Tibial nerve (tissue), 4 donors: ENCODE measurements at regions not wholly inside any gene's neighbourhood (a gene's known extent, or its start where the extent isn't known, plus 50 kb on each side); places are given as distances from the start of the nearest gene placed in this dataset.
"Not testable (repeated sequence)": the region's sequence is repeated elsewhere in the genome, so short reads cannot be mapped to it uniquely, and the experiment has no call there.

Source experiments
- DNase-seq, 2 donors: peaks; one replicate each; pipeline ENCODE4 v3.0.0-alpha.2; 2019; ENCODE audit warnings: low spot score in 2 of 2
- H3K27ac ChIP-seq, 4 donors: fragments of 200-600 bp; sonication (generic) in 3 of 4; one replicate each; pipeline ENCODE4 v1.5.1; 2017 to 2019; ENCODE audit warnings: mild to moderate bottlenecking in 1 of 4
- H3K27me3 ChIP-seq, 2 donors: fragments of 200-600 bp; sonication (generic) in 1 of 2; one replicate each; pipeline versions ENCODE4 v1.5.1 to v1.6.0; 2017 to 2019
- H3K36me3 ChIP-seq, 3 donors: fragments of 200-600 bp; sonication (generic); one replicate each; pipeline ENCODE4 v1.5.1; 2018 to 2019
- H3K4me1 ChIP-seq, 4 donors: fragments of 200-600 bp; sonication (generic) in 3 of 4; one replicate each; pipeline ENCODE4 v1.5.1; 2017 to 2019
- H3K4me3 ChIP-seq, 4 donors: fragments of 200-600 bp; sonication (generic) in 3 of 4; one replicate each; pipeline ENCODE4 v1.5.1; 2017 to 2019; ENCODE audit warnings: mild to moderate bottlenecking in 1 of 4, moderate library complexity in 1 of 4
- H3K9me3 ChIP-seq, 4 donors: fragments of 200-600 bp; sonication (generic) in 3 of 4; one replicate each; pipeline ENCODE4 v1.5.1; 2017 to 2019
- CTCF ChIP-seq, 5 experiments: fragments of 200-600 bp in 3 of 5; fragments of 450-650 bp in 2 of 5; sonication (generic) in 3 of 5; IDR thresholded peaks; one replicate each; pipeline ENCODE4 v1.5.1; 2016 to 2019; ENCODE audit warnings: antibody characterized with exemption in 5 of 5, mild to moderate bottlenecking in 3 of 5, moderate library complexity in 2 of 5
- EP300 ChIP-seq, 2 donors: sonication (generic); formaldehyde crosslinking; IDR thresholded peaks; one replicate each; pipeline ENCODE4 v1.6.1; 2017; ENCODE audit warnings: antibody characterized with exemption in 2 of 2, mild to moderate bottlenecking in 1 of 2
- POLR2A ChIP-seq, 2 donors: fragments of 450-650 bp; IDR thresholded peaks; one replicate each; pipeline ENCODE4 v1.6.1; 2017; ENCODE audit warnings: antibody characterized with exemption in 2 of 2, mild to moderate bottlenecking in 2 of 2, moderate library complexity in 2 of 2
- WGBS, 2 donors: methylation state at CpG; one replicate each; pipeline ENCODE4 v1.1.5; 2018; 5-methylcytosine and 5-hydroxymethylcytosine counted together

GRCh38 chr7:20083781-20084180 lies 133.4 kb downstream of the MACC1 start:
- Histone ChIP-seq H3K9me3 (no peaks in the 10 kb centered on the region), H3K27me3 (no peaks in the 10 kb centered on the region), H3K36me3 (no peaks in the 10 kb centered on the region), H3K4me1 (no peaks in the 10 kb centered on the region), H3K27ac (no peak overlapping the region), H3K4me3 (no peak overlapping the region)
- WGBS, 2 donors = 76 to 83% methylated on average over 1 of the region's 1 CpG
- no peak for DNase-seq
- TF ChIP-seq EP300 (IDR thresholded peaks at IDR 0.05) (no peak), CTCF (IDR thresholded peaks at IDR 0.05) (no peak), POLR2A (IDR thresholded peaks at IDR 0.05) (no peak)

GRCh38 chr7:20079080-20079479 lies 138.1 kb downstream of the MACC1 start:
- TF ChIP-seq EP300 (IDR thresholded peaks at IDR 0.05) (no peak), POLR2A (IDR thresholded peaks at IDR 0.05) (no peak), CTCF (IDR thresholded peaks at IDR 0.05) (no peak)
- Histone ChIP-seq H3K27ac (no peak overlapping the region), H3K4me3 (no peak overlapping the region), H3K36me3 (no peaks in the 10 kb centered on the region), H3K27me3 (no peaks in the 10 kb centered on the region), H3K9me3 (no peaks in the 10 kb centered on the region), H3K4me1 (peaks cover 0 to 4% (median 0%) of the 10 kb centered on the region in 4 donors)
- no peak for DNase-seq

GRCh38 chr7:20076835-20077234 lies 140.3 kb downstream of the MACC1 start:
- Histone ChIP-seq H3K36me3 (no peaks in the 10 kb centered on the region), H3K4me3 (no peak overlapping the region), H3K9me3 (no peaks in the 10 kb centered on the region), H3K27me3 (no peaks in the 10 kb centered on the region), H3K4me1 (peaks cover 0 to 4% (median 0%) of the 10 kb centered on the region in 4 donors), H3K27ac (no peak overlapping the region)
- TF ChIP-seq POLR2A (IDR thresholded peaks at IDR 0.05) (no peak), CTCF (IDR thresholded peaks at IDR 0.05) (no peak), EP300 (IDR thresholded peaks at IDR 0.05) (no peak)
- DNase-seq = no peak
- WGBS, 2 donors = 93 to 94% methylated on average over 2 of the region's 2 CpGs

GRCh38 chr7:20075992-20076820 lies 141.0 kb downstream of the MACC1 start:
- 59 to 68% methylated on average over 4 of the region's 4 CpGs for WGBS, 2 donors
- Histone ChIP-seq H3K27ac (no peak overlapping the region), H3K4me1 (peaks cover 0 to 4% (median 0%) of the 10 kb centered on the region in 4 donors), H3K9me3 (no peaks in the 10 kb centered on the region), H3K27me3 (no peaks in the 10 kb centered on the region), H3K36me3 (no peaks in the 10 kb centered on the region), H3K4me3 (no peak overlapping the region)
- TF ChIP-seq CTCF (IDR thresholded peaks at IDR 0.05) = no peak
- TF ChIP-seq POLR2A (IDR thresholded peaks at IDR 0.05) = no peak
- no peak for TF ChIP-seq EP300 (IDR thresholded peaks at IDR 0.05)
- DNase-seq = no peak

GRCh38 chr7:20075440-20075839 lies 141.7 kb downstream of the MACC1 start:
- 93% methylated on average over 5 of the region's 5 CpGs for WGBS, 2 donors
- Histone ChIP-seq H3K4me3 (no peak overlapping the region), H3K27me3 (no peaks in the 10 kb centered on the region), H3K9me3 (no peaks in the 10 kb centered on the region), H3K4me1 (peaks cover 0 to 4% (median 0%) of the 10 kb centered on the region in 4 donors), H3K27ac (no peak overlapping the region), H3K36me3 (no peaks in the 10 kb centered on the region)
- DNase-seq = no peak
- TF ChIP-seq EP300 (IDR thresholded peaks at IDR 0.05) = no peak
- no peak for TF ChIP-seq POLR2A (IDR thresholded peaks at IDR 0.05)
- TF ChIP-seq CTCF (IDR thresholded peaks at IDR 0.05) = no peak

- WGBS, 2 donors = 80 to 94% methylated on average over 3 to 5 of the region's 5 CpGs
- not testable (repeated sequence) for H3K4me3 ChIP-seq, DNase-seq
Observed at GRCh38 chr7:20068004-20068403, 149.2 kb downstream of the MACC1 start.

More at GRCh38 chr7:20068004-20068403, 149.2 kb downstream of the MACC1 start:
- not testable (repeated sequence) for H3K27ac ChIP-seq, H3K36me3 ChIP-seq, H3K27me3 ChIP-seq
- peaks cover 0 to 11% (median 0%) of the 10 kb centered on the region in 4 donors for H3K9me3 ChIP-seq
- peaks cover 0 to 13% (median 2%) of the 10 kb centered on the region in 4 donors for H3K4me1 ChIP-seq
